ENCODE measurements at regions not wholly inside any gene's neighbourhood (a gene's known extent, or its start where the extent isn't known, plus 50 kb on each side); places are given as distances from the start of the nearest gene placed in this dataset.

- no peak for TF ChIP-seq CTCF (conservative IDR thresholded peaks at IDR 0.05)
- TF ChIP-seq EZH2 (IDR thresholded peaks at IDR 0.05; ENCODE audit: low read depth): no peak
These were observed 53.4 kb upstream of the TMC1 start for GRCh38 chr9:72467766-72468738.
